Neural progenitor cell (in vitro differentiated cells): ENCODE measurements at regions not wholly inside any gene's neighbourhood (a gene's known extent, or its start where the extent isn't known, plus 50 kb on each side); places are given as distances from the start of the nearest gene placed in this dataset.

ENCODE experiments used
- DNase-seq: peaks from one replicate; pipeline ENCODE4 v3.0.0-alpha.2; 2016; ENCODE audit warnings: low spot score
- H2AFZ ChIP-seq: fragments of 200-600 bp; sonication (generic); replicated peaks from 2 replicates; pipeline ENCODE4 v1.6.1; 2016; ENCODE audit warnings: antibody characterized with exemption
- H3F3A ChIP-seq: fragments of 200-600 bp; sonication (generic); 2 replicates; pipeline ENCODE4 v1.6.1; 2016; ENCODE audit warnings: antibody characterized with exemption, low read depth
- H3K27ac ChIP-seq: fragments of 200-600 bp; sonication (generic); 2 replicates; pipeline ENCODE4 v1.5.1; 2016; ENCODE audit warnings: mild to moderate bottlenecking
- H3K27me3 ChIP-seq: fragments of 200-600 bp; sonication (generic); 2 replicates; pipeline ENCODE4 v1.6.1; 2016; ENCODE audit warnings: mild to moderate bottlenecking, moderate library complexity
- H3K36me3 ChIP-seq: fragments of 200-600 bp; sonication (generic); 2 replicates; pipeline ENCODE4 v1.5.1; 2016
- H3K4me1 ChIP-seq: fragments of 200-600 bp; sonication (generic); 2 replicates; pipeline ENCODE4 v1.6.1; 2016; ENCODE audit warnings: mixed run types
- H3K4me2 ChIP-seq: fragments of 200-600 bp; sonication (generic); 2 replicates; pipeline ENCODE4 v1.6.1; 2016
- H3K4me3 ChIP-seq: fragments of 200-600 bp; sonication (generic); 2 replicates; pipeline ENCODE4 v1.5.1; 2016
- H3K79me2 ChIP-seq: fragments of 200-600 bp; sonication (generic); 2 replicates; pipeline ENCODE4 v1.6.1; 2016; ENCODE audit warnings: low read depth
- H3K9ac ChIP-seq: fragments of 200-600 bp; sonication (generic); 2 replicates; pipeline ENCODE4 v1.6.1; 2016
- H3K9me3 ChIP-seq: fragments of 200-600 bp; sonication (generic); 2 replicates; pipeline ENCODE4 v1.5.1; 2016; ENCODE audit warnings: low read depth
- H4K20me1 ChIP-seq: fragments of 200-600 bp; sonication (generic); 2 replicates; pipeline ENCODE4 v1.6.1; 2016; ENCODE audit warnings: low read depth
- H3K27ac Mint-ChIP-seq: 3 replicates; pipeline ENCODE4 v1.8.0; 2021; ENCODE audit warnings: mixed read lengths
- H3K27me3 Mint-ChIP-seq: 2 replicates; pipeline ENCODE4 v1.8.0; 2022; ENCODE audit warnings: low read depth, mild to moderate bottlenecking, inconsistent platforms, moderate library complexity, mixed read lengths; ENCODE audit not compliant: insufficient read depth
- H3K36me3 Mint-ChIP-seq: 3 replicates; pipeline ENCODE4 v1.8.0; 2021; ENCODE audit warnings: mixed read lengths
- H3K4me1 Mint-ChIP-seq: 3 replicates; pipeline ENCODE4 v1.8.0; 2021; ENCODE audit warnings: mixed read lengths
- H3K4me3 Mint-ChIP-seq: 3 replicates; pipeline ENCODE4 v1.8.0; 2021; ENCODE audit warnings: mild to moderate bottlenecking, moderate library complexity, mixed read lengths
- H3K9me3 Mint-ChIP-seq: 3 replicates; pipeline ENCODE4 v1.8.0; 2020; ENCODE audit warnings: mixed read lengths
- EZH2 ChIP-seq: fragments of 200-600 bp; sonication (generic); IDR thresholded peaks from 2 replicates; pipeline ENCODE4 v1.6.1; 2017; ENCODE audit warnings: antibody characterized with exemption, mild to moderate bottlenecking, moderate library complexity
- EZH2phosphoT487 ChIP-seq: fragments of 200-600 bp; sonication (generic); IDR thresholded peaks from 2 replicates; pipeline ENCODE4 v1.6.1; 2017; ENCODE audit warnings: antibody characterized with exemption
- TF ChIP-seq, protein P1 (sequence below): fragments of 200-600 bp; sonication (generic); IDR thresholded peaks from 2 replicates; pipeline ENCODE4 v1.5.1; 2017; ENCODE audit warnings: antibody characterized with exemption, mild to moderate bottlenecking

- Histone ChIP-seq H2AFZ (no peak overlapping the region), H3K4me1 (no peaks in the 10 kb centered on the region), H3K79me2 (no peaks in the 10 kb centered on the region), H3K27me3 (no peaks in the 10 kb centered on the region), H4K20me1 (no peaks in the 10 kb centered on the region), H3K36me3 (no peaks in the 10 kb centered on the region), H3K27ac (no peak overlapping the region), H3F3A (no peaks in the 10 kb centered on the region), H3K4me2 (no peak overlapping the region), H3K4me3 (no peak overlapping the region), H3K9ac (no peak overlapping the region), H3K9me3 (no peaks in the 10 kb centered on the region)
- DNase-seq = peak; percentile 6
- no peak overlapping the region for H3K27ac Mint-ChIP-seq
- H3K9me3 Mint-ChIP-seq = no peaks in the 10 kb centered on the region
- H3K27me3 Mint-ChIP-seq = no peaks in the 10 kb centered on the region
- no peaks in the 10 kb centered on the region for H3K36me3 Mint-ChIP-seq
- TF ChIP-seq, protein P1, sequence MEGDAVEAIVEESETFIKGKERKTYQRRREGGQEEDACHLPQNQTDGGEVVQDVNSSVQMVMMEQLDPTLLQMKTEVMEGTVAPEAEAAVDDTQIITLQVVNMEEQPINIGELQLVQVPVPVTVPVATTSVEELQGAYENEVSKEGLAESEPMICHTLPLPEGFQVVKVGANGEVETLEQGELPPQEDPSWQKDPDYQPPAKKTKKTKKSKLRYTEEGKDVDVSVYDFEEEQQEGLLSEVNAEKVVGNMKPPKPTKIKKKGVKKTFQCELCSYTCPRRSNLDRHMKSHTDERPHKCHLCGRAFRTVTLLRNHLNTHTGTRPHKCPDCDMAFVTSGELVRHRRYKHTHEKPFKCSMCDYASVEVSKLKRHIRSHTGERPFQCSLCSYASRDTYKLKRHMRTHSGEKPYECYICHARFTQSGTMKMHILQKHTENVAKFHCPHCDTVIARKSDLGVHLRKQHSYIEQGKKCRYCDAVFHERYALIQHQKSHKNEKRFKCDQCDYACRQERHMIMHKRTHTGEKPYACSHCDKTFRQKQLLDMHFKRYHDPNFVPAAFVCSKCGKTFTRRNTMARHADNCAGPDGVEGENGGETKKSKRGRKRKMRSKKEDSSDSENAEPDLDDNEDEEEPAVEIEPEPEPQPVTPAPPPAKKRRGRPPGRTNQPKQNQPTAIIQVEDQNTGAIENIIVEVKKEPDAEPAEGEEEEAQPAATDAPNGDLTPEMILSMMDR = no peak
- no peak for TF ChIP-seq EZH2phosphoT487
- H3K4me1 Mint-ChIP-seq = no peaks in the 10 kb centered on the region
- no peak overlapping the region for H3K4me3 Mint-ChIP-seq
Observed at GRCh38 chr13:37407156-37407555, 191.4 kb downstream of the POSTN start.

DNA sequence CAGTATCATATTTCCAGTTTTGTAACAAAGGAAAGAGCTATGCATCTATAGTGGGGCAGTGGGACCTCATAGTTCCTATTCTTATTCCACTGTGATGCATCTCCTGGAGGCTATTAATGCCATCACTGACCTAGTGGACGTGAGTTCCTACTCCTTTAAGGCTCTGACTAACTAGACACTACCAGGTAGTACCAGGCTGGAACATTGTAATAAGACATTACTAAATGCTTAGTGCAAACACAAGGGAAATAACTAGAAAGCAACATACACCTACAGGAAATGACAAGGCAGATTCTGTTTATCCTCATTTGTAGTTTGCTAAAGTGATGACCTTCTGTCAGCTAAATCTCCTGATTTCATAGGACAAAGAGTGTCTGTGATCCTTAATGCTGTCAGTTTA, 192.5 kb downstream of the POSTN start:
- no peak for DNase-seq
- H3K27ac ChIP-seq = no peak overlapping the region
- H3K9ac ChIP-seq = no peak overlapping the region

GRCh38 chr13:37403776-37404527, 194.6 kb downstream of the POSTN start:
- Histone ChIP-seq H3K36me3 (no peaks in the 10 kb centered on the region), H4K20me1 (no peaks in the 10 kb centered on the region), H3K4me2 (no peak overlapping the region), H3K9ac (no peak overlapping the region), H3K4me1 (no peaks in the 10 kb centered on the region), H3K27me3 (no peaks in the 10 kb centered on the region), H3F3A (no peaks in the 10 kb centered on the region), H3K9me3 (no peaks in the 10 kb centered on the region), H3K4me3 (no peak overlapping the region), H2AFZ (no peak overlapping the region), H3K27ac (no peak overlapping the region), H3K79me2 (no peaks in the 10 kb centered on the region)
- Mint-ChIP-seq H3K27me3 (no peaks in the 10 kb centered on the region), H3K4me3 (no peak overlapping the region), H3K27ac (no peak overlapping the region), H3K4me1 (no peaks in the 10 kb centered on the region), H3K9me3 (peaks cover 3% of the 10 kb centered on the region), H3K36me3 (no peaks in the 10 kb centered on the region)
- TF ChIP-seq EZH2phosphoT487 (no peak), EZH2 (no peak)
- TF ChIP-seq, protein P1 = no peak
- DNase-seq = no peak

More for the DNA sequence above, 192.5 kb downstream of the POSTN start:
- Histone ChIP-seq H2AFZ (no peak overlapping the region), H3K4me2 (no peak overlapping the region), H3K4me3 (no peak overlapping the region), H3K9me3 (no peaks in the 10 kb centered on the region), H4K20me1 (no peaks in the 10 kb centered on the region), H3K36me3 (no peaks in the 10 kb centered on the region), H3K79me2 (no peaks in the 10 kb centered on the region), H3K4me1 (no peaks in the 10 kb centered on the region), H3F3A (no peaks in the 10 kb centered on the region), H3K27me3 (no peaks in the 10 kb centered on the region)
- H3K4me3 Mint-ChIP-seq = no peak overlapping the region
- no peaks in the 10 kb centered on the region for H3K27me3 Mint-ChIP-seq
- no peaks in the 10 kb centered on the region for H3K4me1 Mint-ChIP-seq
- H3K27ac Mint-ChIP-seq = no peak overlapping the region
- H3K9me3 Mint-ChIP-seq = no peaks in the 10 kb centered on the region
- TF ChIP-seq, protein P1 = no peak
- TF ChIP-seq EZH2phosphoT487 (no peak), EZH2 (no peak)
- H3K36me3 Mint-ChIP-seq = no peaks in the 10 kb centered on the region
